Type B pancreatic cell (in vitro differentiated cells): ENCODE measurements at regions not wholly inside any gene's neighbourhood (a gene's known extent, or its start where the extent isn't known, plus 50 kb on each side); places are given as distances from the start of the nearest gene placed in this dataset.

Experiments used
- DNase-seq: peaks from one replicate; pipeline ENCODE4 v3.0.0; 2021; ENCODE audit warnings: mixed read lengths; ENCODE audit not compliant: unreplicated experiment; ENCODE audit errors: extremely low spot score
- H3K27ac Mint-ChIP-seq: 2 replicates; pipeline ENCODE4 v1.8.0; 2021; ENCODE audit warnings: mild to moderate bottlenecking, mixed read lengths
- H3K27me3 Mint-ChIP-seq: 2 replicates; pipeline ENCODE4 v1.8.0; 2021; ENCODE audit warnings: mixed read lengths
- H3K36me3 Mint-ChIP-seq: 2 replicates; pipeline ENCODE4 v1.8.0; 2021; ENCODE audit warnings: mixed read lengths
- H3K4me1 Mint-ChIP-seq: one replicate; pipeline ENCODE4 v1.8.0; 2021; ENCODE audit warnings: mixed read lengths; ENCODE audit not compliant: unreplicated experiment
- H3K4me3 Mint-ChIP-seq: 2 replicates; pipeline ENCODE4 v1.8.0; 2021; ENCODE audit warnings: mild to moderate bottlenecking, mixed read lengths
- H3K9me3 Mint-ChIP-seq: 2 replicates; pipeline ENCODE4 v1.8.0; 2021; ENCODE audit warnings: mixed read lengths
- CTCF ChIP-seq: fragments of 200-600 bp; sonication (generic); conservative IDR thresholded peaks from 2 replicates; pipeline ENCODE4 v1.5.0; 2021; ENCODE audit warnings: antibody characterized with exemption, mild to moderate bottlenecking

- Mint-ChIP-seq H3K36me3 (no peaks in the 10 kb centered on the region), H3K27me3 (peaks cover 7% of the 10 kb centered on the region), H3K4me3 (no peak overlapping the region), H3K9me3 (peaks cover 4% of the 10 kb centered on the region), H3K4me1 (peaks cover 20% of the 10 kb centered on the region), H3K27ac (no peak overlapping the region)
- TF ChIP-seq CTCF = no peak
- DNase-seq = no peak
These were observed 346.1 kb downstream of the ZIC1 start for GRCh38 chr3:147755310-147755709.

GRCh38 chr3:147756476-147756875, 347.3 kb downstream of the ZIC1 start:
- Mint-ChIP-seq H3K4me3 (no peak overlapping the region), H3K27me3 (peaks cover 5% of the 10 kb centered on the region), H3K9me3 (no peaks in the 10 kb centered on the region), H3K4me1 (peaks cover 26% of the 10 kb centered on the region), H3K27ac (no peak overlapping the region), H3K36me3 (no peaks in the 10 kb centered on the region)
- DNase-seq = no peak
- no peak for TF ChIP-seq CTCF

- Mint-ChIP-seq H3K4me1 (peaks cover 26% of the 10 kb centered on the region), H3K9me3 (no peaks in the 10 kb centered on the region), H3K36me3 (no peaks in the 10 kb centered on the region), H3K27me3 (peaks cover 5% of the 10 kb centered on the region), H3K4me3 (no peak overlapping the region), H3K27ac (no peak overlapping the region)
- TF ChIP-seq CTCF = no peak
- DNase-seq = no peak
These were observed 348.7 kb downstream of the ZIC1 start for GRCh38 chr3:147757866-147758265.

- H3K27me3 Mint-ChIP-seq = peaks cover 5% of the 10 kb centered on the region
These were observed 349.6 kb downstream of the ZIC1 start for GRCh38 chr3:147758771-147759170.

GRCh38 chr3:147760085-147760484, 350.9 kb downstream of the ZIC1 start:
- no peak for DNase-seq
- no peak overlapping the region for H3K4me3 Mint-ChIP-seq
- no peak for TF ChIP-seq CTCF
- H3K4me1 Mint-ChIP-seq = peaks cover 26% of the 10 kb centered on the region
- H3K27ac Mint-ChIP-seq = no peak overlapping the region
- no peaks in the 10 kb centered on the region for H3K36me3 Mint-ChIP-seq
- H3K27me3 Mint-ChIP-seq = peaks cover 5% of the 10 kb centered on the region
- no peaks in the 10 kb centered on the region for H3K9me3 Mint-ChIP-seq

More at GRCh38 chr3:147758771-147759170, 349.6 kb downstream of the ZIC1 start:
- no peak for TF ChIP-seq CTCF
- H3K27ac Mint-ChIP-seq = no peak overlapping the region
- H3K36me3 Mint-ChIP-seq = no peaks in the 10 kb centered on the region
- DNase-seq = no peak
- peaks cover 26% of the 10 kb centered on the region for H3K4me1 Mint-ChIP-seq
- no peaks in the 10 kb centered on the region for H3K9me3 Mint-ChIP-seq
- no peak overlapping the region for H3K4me3 Mint-ChIP-seq

- H3K4me3 Mint-ChIP-seq = no peak overlapping the region
- DNase-seq = no peak
- no peaks in the 10 kb centered on the region for H3K36me3 Mint-ChIP-seq
- H3K27me3 Mint-ChIP-seq = peaks cover 5% of the 10 kb centered on the region
- H3K4me1 Mint-ChIP-seq = peaks cover 26% of the 10 kb centered on the region
- no peak overlapping the region for H3K27ac Mint-ChIP-seq
- TF ChIP-seq CTCF = no peak
- H3K9me3 Mint-ChIP-seq = no peaks in the 10 kb centered on the region
These were observed 351.8 kb downstream of the ZIC1 start for GRCh38 chr3:147760941-147761340.
